Skin epidermis (tissue), 12 donors: ENCODE measurements at regions not wholly inside any gene's neighbourhood (a gene's known extent, or its start where the extent isn't known, plus 50 kb on each side); places are given as distances from the start of the nearest gene placed in this dataset.

Experiments used
- H3K27ac ChIP-seq, 21 experiments: fragments of 200-600 bp; sonication (generic) in 11 of 21; one replicate each; pipeline ENCODE4 v1.5.0; 2020; ENCODE audit warnings: mild to moderate bottlenecking in 3 of 21, inconsistent platforms in 2 of 21, moderate library complexity in 2 of 21
- H3K4me3 ChIP-seq, 7 experiments: fragments of 200-600 bp; sonication (generic) in 2 of 7; one replicate each; pipeline ENCODE4 v1.5.0; 2020; ENCODE audit warnings: inconsistent platforms in 2 of 7, mild to moderate bottlenecking in 2 of 7, moderate library complexity in 1 of 7

DNA sequence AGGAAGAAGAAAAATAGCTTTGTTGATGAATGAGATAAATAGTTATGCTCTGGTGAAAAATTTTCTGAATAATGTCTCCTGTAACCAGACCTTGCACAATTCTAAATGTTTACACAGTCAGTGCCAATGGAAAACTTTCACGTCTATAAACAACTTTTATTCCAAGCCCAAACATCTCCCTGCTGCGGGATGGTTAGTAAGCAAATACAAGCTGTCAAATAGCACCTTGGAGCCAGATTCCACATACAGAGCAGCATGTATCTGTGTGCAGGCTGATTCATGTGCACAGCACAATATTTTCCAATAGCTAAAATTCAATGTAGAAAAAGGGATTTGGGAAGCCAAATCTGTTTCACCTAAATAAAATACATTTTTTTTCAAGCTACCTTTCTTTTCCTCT, 813.3 kb downstream of the HACE1 start:
- Histone ChIP-seq H3K4me3 (no peak overlapping the region), H3K27ac (no peak overlapping the region)

DNA sequence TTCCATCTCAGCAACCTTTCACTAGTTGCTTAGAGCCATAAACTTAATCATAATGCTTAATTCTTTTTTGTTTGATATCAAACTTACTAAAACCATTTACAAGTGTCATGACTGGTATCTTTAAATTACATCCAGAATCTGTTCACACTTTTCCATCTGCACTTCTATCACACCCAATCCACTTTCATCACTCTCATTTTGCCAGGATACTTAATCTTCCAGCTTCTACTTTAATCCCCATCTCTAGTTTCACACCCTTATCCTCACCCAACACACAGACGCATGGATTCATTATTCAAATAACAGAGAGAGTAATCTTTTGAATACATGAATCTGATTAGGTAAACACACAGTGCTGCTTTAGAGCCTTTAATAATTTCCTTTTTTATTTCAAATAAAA, 828.4 kb downstream of the HACE1 start:
- Histone ChIP-seq H3K4me3 (no peak overlapping the region), H3K27ac (no peak overlapping the region)

DNA sequence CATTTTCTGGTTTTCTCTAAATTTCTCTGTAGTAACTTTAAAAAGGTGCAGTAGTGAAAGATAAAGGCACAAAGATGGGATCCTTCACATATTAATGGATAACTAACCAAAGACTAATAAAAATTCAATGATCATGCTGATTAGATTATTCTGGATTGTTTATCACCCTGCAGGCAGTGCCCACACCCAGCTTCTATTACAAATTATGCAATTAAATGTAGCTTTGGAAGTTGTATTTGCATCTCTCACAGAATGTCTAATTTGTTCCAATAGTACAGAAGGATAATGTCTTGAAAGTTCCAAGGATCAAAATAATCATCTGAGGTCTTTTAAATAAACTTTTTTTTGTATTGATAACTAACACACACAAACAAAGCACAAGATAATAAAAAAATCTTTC, 837.6 kb downstream of the HACE1 start:
- no peak overlapping the region for H3K4me3 ChIP-seq
- H3K27ac ChIP-seq, result no peak overlapping the region

DNA sequence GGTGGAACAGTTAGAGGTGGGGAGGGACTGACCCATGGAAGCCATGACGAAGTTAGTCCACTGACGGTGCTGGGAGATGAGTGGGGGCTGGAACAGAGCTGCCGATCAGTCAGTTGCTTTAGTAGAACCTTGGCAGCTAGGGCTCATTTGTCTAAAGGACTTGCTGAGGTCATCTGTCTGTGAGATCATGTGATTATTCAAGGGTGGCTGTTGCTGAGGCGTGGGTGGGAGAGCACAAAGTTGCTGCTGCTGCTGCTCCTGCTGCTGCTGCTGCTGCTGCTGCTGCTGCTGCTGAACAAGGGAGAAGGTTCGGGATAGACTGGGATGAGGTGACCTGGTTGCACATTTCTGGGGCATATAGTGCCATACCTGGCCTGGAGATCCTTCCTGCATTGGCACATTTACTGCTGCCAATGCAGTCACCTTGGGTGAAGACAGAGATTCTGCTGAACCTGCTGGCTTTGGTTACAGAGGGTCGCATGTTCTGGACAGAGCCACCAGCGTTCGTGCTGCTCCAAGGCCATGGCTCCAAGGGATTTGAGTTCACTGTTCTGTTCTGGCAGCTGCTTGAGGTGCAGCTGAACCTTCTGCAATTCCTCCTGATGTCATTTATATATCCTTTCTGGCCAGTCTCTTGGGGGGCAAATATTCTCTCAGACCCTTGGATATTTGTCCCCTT, 840.5 kb downstream of the HACE1 start:
- Histone ChIP-seq H3K27ac (no peak overlapping the region), H3K4me3 (no peak overlapping the region)

DNA sequence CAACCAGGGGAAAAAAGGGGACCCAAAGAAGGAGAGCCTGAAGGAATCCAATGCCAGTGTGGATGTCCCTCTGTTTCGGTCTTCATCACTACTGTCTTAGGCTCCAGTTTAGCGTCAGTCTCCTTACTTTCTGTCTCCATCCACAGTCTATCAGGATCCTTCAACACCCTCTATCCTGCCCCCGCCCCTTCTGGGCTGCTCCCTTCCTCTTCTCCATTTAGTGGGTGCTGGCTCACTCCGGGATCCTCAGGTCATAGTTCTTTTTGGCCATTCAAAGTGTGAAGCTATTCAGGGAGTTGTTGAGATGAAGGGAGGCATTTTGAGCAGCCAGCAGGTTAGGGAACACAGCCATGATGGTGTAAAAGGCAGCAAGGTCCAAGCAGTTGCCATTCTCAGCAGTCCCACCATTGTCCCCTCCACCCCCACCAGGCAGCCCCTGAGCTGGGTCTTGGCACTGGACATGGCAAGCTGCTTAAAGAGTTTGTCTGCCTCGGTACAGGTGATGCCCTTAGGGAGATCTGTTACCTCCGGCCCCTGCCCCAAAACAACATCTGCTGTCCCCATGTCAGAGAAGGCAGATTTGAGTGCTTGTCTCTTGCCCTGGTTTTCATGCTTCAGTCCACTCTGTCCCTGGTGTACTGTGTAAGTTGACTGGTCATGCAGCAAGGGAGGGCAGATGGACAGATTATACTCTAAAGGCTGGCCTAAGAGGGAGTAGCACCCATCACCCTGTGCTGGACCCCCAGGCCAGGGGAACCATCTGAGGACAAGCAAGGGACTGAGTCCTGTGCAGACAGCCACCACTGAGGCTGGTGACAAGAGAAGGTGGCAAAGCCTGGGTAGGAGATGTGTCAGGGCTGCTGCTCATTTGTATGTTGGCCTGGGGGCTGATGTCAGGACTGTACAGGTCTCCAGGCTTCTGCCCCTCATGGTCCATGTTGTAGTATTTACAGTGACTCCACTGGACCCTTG, 842.0 kb downstream of the HACE1 start:
- H3K27ac ChIP-seq, result no peak overlapping the region
- no peak overlapping the region for H3K4me3 ChIP-seq

DNA sequence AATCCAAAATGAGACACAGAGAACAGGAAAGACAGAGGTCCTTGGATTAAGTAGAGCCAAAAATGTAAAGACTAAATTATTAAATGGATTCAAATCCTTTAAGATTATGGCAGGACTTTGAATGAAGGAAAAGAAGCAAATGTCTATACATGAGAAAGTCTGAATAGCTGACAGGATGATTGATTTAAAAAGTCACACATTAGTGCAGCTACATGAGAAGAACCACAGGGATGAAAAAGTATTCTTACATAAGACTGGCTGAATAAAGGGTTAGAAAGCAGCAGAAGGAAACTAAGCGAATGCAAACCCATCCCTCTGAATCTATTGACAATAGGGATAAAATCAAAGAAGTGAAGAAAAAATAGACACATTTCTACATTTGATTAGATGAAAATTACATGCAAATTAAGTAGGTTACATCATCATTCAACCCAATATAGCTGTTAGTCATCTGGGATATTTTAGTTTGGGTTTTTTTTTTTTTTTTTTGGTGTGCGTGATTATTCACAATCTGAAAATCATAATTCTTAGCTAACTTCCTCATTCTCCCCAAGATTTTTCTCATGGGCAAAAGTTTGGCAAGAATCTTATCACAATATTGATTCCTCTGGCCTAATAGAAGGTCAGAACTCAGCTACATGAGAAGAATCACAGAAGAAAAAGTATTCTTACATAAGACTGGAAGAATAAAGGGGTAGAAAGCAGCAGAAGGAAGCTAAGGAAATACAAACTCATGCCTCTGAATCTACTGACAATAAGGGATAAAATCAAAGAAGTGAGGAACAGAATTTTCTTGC, 845.4 kb downstream of the HACE1 start:
- no peak overlapping the region for H3K4me3 ChIP-seq
- H3K27ac ChIP-seq, result no peak overlapping the region

DNA sequence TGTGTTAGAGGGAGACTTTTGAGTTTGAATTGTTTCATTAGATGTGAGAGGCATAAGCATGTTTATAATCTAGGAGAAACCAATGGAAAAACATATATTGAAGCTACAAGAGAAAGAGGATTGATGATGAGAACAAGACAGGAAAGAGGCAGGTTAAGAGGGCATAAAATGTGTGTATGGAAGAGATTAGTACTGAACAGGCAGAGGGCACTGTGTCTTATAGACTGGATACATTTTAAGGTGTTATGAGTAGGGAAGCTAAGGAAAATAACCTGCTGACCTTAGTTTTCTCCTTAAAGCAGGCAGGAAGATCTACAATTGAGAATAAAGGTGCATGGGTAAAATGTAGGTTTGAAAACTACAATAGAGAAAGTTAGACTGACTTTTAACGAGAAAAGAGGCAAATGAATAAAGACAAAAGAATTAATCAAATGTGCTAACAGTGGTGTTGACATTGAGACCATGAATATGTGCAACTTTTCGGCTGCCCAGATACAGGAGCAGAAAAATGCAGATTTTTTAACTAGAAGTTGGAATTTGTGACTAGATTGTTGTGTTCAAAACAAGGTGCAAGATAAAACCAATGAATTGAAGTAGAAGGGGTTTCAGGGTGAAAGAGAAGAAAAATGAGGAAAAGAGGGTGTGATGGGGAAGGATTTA, 846.3 kb downstream of the HACE1 start:
- no peak overlapping the region for H3K27ac ChIP-seq
- H3K4me3 ChIP-seq, result no peak overlapping the region

DNA sequence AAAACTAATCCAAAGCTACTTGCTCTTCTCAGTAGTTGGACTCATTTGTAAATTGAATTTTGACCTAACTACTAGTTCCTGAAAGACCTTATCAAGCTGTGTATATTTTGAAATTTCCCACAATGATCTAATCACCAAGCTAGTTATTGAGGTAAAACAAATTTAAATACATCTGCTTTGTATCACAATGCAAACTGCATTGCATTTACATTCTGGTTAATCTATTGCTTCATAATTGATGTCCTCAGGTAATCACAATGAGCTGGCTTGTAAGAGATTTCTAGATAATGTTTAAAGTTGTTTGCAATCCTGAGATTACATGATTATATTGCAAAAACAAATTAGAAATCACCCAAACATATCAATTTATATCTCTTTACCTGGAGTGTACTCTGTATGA, 848.8 kb downstream of the HACE1 start:
- Histone ChIP-seq H3K4me3 (no peak overlapping the region), H3K27ac (no peak overlapping the region)

DNA sequence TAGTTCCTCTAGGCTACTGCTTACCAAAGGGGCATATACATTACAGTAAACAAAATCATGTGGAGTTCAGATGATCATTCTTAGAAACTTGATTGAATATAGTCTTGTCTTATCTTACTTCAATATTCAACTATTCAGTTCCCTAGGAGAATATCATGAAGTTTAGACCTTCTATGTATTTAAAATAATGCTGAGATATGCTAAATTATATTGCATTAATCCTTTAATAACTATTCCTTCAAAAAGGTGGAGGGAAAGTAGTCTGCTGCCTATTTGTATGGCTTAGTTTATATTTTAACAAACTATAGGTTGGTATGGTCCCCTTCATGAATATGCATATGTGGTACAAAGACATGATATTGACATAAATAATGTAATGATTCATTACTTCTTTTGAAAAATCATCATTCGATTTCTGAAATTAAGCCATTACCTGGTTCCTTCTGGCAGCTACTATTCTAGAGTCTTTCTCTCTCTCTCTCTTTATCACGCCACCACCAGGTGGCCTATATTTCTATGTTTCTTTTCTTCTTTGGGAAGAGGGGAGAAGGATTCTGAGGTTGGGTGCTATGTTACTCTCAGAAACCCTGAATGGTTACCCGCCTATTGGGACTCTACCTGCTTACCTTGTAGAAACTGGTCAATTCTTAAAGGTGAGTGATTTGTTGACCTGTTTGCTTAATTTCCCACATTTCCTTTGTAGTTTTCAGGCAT, 855.8 kb downstream of the HACE1 start:
- H3K4me3 ChIP-seq, result no peak overlapping the region
- H3K27ac ChIP-seq, result no peak overlapping the region

DNA sequence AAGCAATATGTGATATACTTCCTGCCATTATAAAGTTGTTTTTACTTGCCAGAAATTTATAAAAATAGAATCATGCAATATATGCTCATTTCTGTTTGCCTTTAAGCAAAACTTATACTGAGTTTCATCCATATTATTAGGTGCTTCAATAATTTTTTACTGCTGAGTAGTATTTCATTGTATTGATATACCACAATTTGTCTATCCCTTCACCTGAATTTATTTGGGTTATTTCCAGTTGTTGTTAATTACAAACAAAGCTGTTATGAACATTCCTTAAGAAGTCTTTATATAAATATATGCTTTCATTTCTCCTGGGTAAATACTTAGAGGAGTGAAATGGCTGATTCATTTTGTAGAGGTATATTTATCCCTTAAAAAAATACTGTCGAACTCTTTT, 864.1 kb downstream of the HACE1 start:
- no peak overlapping the region for H3K4me3 ChIP-seq
- H3K27ac ChIP-seq, result no peak overlapping the region

DNA sequence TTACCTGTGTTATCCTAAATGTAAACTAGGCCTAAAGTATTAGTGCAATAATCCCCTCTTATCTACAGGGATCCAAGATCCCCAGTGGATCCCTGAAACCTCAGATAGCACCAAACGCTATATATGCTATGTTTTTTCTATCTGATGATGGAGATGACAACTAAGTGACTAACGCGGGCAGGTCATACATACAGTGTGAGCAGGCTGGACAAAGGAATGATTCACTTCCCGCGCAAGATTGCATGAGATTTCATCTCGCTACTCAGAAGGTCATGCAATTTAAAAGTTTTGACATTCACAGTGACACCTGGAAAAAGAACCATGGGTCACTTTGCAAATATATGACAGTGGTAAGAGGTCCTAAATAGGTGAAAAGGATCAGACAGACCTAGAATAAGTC, 875.9 kb downstream of the HACE1 start:
- H3K4me3 ChIP-seq, result no peak overlapping the region
- H3K27ac ChIP-seq, result no peak overlapping the region

DNA sequence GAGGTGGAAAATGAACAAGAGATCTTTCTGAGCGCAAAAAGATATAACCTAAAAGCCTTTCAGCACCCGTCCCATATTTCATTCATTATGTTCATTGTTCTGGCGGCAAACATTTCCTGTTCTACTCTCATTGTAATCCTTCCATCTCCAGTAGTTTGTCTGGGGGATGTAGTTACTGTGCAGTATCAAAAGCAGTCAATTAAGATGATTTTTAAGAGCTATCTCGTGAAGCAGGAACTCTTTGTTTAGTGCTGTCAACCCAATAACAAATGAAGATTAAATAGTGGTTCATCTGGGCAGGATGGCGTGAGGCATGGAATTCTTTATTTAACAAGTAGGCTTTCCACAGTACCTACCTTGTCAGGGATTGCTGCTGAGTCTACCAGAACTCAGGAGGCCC, 876.7 kb downstream of the HACE1 start:
- H3K4me3 ChIP-seq, result no peak overlapping the region
- no peak overlapping the region for H3K27ac ChIP-seq

DNA sequence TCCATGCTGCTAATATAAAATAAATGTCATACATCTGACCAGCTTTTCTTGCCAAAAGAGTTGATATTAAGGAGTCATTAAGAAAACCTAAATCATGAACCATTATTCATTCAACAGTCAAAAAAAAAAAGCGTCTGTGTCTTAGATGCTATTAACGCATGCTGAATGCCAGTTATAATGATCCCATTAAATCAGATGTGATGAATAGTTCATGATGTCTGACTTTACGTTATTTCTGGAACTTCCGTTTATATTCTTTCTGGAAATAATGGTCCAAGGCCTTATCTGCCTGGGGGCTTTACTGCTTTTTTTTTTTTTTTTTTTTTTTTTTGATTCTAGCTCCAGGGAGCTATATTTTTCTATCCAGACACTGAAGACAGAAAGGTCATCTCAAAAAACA, 877.1 kb downstream of the HACE1 start:
- no peak overlapping the region for H3K4me3 ChIP-seq
- no peak overlapping the region for H3K27ac ChIP-seq

DNA sequence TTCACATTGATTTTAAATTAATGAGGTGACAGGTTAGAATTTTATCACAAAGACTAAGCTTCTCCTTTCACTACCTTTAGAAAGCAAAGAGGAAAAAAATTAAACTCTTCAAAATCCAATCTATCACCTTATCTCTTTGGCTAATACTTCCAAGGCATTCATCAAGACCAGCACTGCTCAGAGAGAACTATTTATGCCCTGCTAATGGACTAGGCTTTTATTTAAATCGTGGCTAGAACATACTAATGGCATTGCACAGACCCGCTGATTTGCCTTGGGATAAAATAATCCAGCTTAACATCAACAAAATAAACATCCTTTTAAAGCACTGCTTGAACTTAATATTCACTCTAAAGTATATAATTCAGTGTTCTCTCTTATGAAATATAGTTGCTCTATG, 880.4 kb downstream of the HACE1 start:
- H3K4me3 ChIP-seq, result no peak overlapping the region
- H3K27ac ChIP-seq, result no peak overlapping the region

DNA sequence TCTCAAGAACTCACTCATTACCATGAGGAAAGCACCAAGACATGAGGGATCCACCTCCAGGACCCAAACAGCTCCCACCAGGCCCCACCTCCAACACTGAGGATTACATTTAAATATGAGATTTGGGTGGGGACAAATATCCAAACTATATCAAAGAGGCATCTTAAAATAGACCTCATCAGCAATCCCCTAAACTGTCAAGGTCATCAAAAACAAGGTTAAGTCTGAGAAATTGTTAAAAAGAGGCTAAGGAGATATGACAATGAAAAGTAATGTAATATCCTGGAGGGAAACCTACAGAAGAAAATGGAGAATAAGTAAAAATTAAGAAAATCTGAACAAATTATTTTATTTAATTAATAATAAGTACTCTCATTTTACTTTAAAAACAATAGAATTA, 922.3 kb downstream of the HACE1 start:
- H3K4me3 ChIP-seq, result no peak overlapping the region
- no peak overlapping the region for H3K27ac ChIP-seq

DNA sequence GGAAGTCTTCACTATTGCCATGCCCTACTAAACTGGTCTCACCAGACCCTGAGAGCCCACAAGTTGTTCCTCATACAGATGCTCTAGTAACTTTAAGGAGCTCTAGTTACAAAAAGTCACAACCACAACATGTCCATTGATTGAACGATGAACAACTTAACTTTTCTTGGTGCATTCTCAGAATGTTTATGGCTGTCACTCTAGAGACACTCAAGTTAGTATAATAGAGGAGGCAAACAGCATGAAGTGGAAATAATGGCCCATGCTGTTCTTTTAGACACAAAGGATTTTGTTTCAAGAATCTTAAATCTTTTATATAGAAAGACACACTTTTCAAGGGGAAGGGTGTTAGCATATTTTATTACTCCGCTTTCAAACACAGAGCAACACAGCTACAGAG, 934.4 kb downstream of the HACE1 start:
- H3K4me3 ChIP-seq, result no peak overlapping the region

DNA sequence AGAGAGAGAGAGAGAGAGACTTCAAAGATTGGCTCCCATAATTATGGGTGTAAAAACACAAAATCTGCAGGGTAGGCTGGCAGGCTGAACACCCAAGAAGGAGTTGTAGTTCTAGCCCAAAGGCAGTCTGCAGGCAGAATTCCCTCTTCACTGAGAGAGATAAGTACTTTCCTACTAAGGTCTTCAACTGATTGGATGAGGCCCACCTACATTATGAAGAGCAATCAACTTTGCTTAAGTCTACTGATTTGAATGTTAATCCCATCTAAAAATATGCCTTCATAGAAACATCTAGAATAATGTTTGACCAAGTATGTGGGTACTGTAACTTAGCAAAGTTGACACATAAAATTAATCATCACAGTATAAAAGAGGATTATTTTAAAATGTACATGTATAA, 949.7 kb downstream of the HACE1 start:
- Histone ChIP-seq H3K4me3 (no peak overlapping the region), H3K27ac (no peak overlapping the region)

More for the DNA sequence above, 934.4 kb downstream of the HACE1 start:
- no peak overlapping the region for H3K27ac ChIP-seq

DNA sequence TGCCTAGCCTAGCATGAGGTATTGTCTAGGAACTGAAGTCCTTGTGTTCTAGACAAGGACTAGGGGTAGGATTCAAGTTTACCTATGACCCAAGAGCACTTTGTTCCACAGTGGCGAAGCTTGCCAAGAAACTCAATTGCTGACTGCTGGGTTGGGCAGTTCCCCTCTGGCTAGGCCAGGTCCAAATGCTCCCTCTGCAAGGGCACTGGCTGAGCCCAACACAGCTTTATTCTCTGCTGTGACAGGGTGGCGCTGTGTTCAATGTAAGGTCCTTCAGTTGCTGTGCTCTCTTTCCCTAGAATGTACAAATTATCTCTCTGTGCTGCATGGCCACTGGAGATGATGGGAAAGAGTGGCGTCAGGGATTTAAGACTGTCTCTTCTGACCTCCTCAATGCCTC, 950.8 kb downstream of the HACE1 start:
- Histone ChIP-seq H3K27ac (no peak overlapping the region), H3K4me3 (no peak overlapping the region)

DNA sequence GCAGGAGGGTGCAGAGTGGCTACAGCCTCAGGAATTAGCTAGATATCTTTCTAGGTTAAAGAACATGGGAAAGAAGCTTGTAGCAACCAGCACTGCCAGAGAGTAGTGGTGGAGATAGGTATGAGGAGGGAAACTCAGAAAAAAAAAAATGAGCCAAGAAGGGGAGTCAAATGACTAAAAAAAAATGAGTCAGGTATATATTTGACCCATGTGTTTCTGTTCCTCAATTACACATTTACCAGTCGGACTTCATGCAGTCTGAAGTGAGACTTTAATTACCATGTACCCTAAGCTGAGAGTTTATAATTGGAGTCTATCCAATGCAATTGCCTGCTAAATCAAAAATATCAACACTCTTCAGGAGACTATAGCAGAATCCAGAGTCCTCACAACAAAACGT, 964.6 kb downstream of the HACE1 start:
- no peak overlapping the region for H3K27ac ChIP-seq

More for the DNA sequence above, 964.6 kb downstream of the HACE1 start:
- H3K4me3 ChIP-seq, result no peak overlapping the region
